B cell (primary cell): ENCODE measurements at regions not wholly inside any gene's neighbourhood (a gene's known extent, or its start where the extent isn't known, plus 50 kb on each side); places are given as distances from the start of the nearest gene placed in this dataset.

Experiments used
- ATAC-seq: fragments of 200-7000 bp; cut with Tn5 transposase; one replicate; pipeline ENCODE4 v1.10.0; 2021; ENCODE audit warnings: low read depth, mild to moderate bottlenecking, moderate number of reproducible peaks, moderate library complexity
- CTCF ChIA-PET: fragments of 350-600 bp; sonication (Branson Sonifier 250); formaldehyde crosslinking; loops from one replicate; lab custom pipeline; 2021; ENCODE audit warnings: antibody characterized with exemption, inconsistent platforms; lab: Charles Lee
- POLR2A ChIA-PET: fragments of 350-600 bp; sonication (Branson Sonifier 250); formaldehyde crosslinking; loops from one replicate; lab custom pipeline; 2021; ENCODE audit warnings: antibody characterized with exemption; lab: Charles Lee
- DNase-seq: peaks from one replicate; pipeline ENCODE4 v3.0.0; 2013
- H2AFZ ChIP-seq: 2 replicates; pipeline ENCODE4 v1.6.1; 2012; ENCODE audit warnings: mild to moderate bottlenecking, low read depth, low read length; ENCODE audit not compliant: insufficient read depth, poor library complexity, severe bottlenecking
- H3K27ac ChIP-seq, 2 donors: 1 replicate in 1 of 2; 2 replicates in 1 of 2; pipeline ENCODE4 v1.5.1; 2012 to 2013; ENCODE audit warnings: low read length in 2 of 2, mild to moderate bottlenecking in 2 of 2, moderate library complexity in 1 of 2
- H3K27me3 ChIP-seq, 4 experiments: fragments of 200-600 bp in 1 of 4; sonication (generic) in 1 of 4; replicated peaks in 1 of 4; 1 replicate in 2 of 4; 2 replicates in 2 of 4; pipeline versions ENCODE4 v1.6.1 to v1.7.0; 2013 to 2016; ENCODE audit warnings: low read length in 3 of 4, mild to moderate bottlenecking in 2 of 4, mixed read lengths in 1 of 4, moderate library complexity in 1 of 4; ENCODE audit not compliant: insufficient read depth in 4 of 4, control insufficient read depth in 3 of 4; ENCODE audit errors: control extremely low read depth in 1 of 4
- H3K36me3 ChIP-seq, 2 experiments: replicated peaks in 1 of 2; 1 replicate in 1 of 2; 2 replicates in 1 of 2; pipeline versions ENCODE4 v1.6.1 to v1.7.1; 2013; ENCODE audit warnings: low read length in 1 of 2; ENCODE audit not compliant: insufficient read depth in 2 of 2, control insufficient read depth in 1 of 2; ENCODE audit errors: control extremely low read depth in 1 of 2, extremely low read depth in 1 of 2
- H3K4me1 ChIP-seq, 2 donors: fragments of 200-600 bp in 1 of 2; sonication (generic) in 1 of 2; 1 replicate in 1 of 2; 2 replicates in 1 of 2; pipeline versions ENCODE4 v1.5.1 to v1.6.1; 2013 to 2017; ENCODE audit warnings: low read length in 2 of 2; ENCODE audit not compliant: control insufficient read depth in 2 of 2, insufficient read depth in 2 of 2
- H3K4me2 ChIP-seq: replicated peaks from 2 replicates; pipeline ENCODE3; 2012; ENCODE audit warnings: mild to moderate bottlenecking, low read depth, low read length; ENCODE audit not compliant: poor library complexity, severe bottlenecking
- H3K4me3 ChIP-seq, 5 experiments: fragments of 200-600 bp in 1 of 5; sonication (generic) in 1 of 5; 1 replicate in 3 of 5; 2 replicates in 2 of 5; pipeline versions ENCODE4 v1.5.1 to v1.7.0; 2011 to 2016; ENCODE audit warnings: low read length in 4 of 5, mild to moderate bottlenecking in 4 of 5, low read depth in 2 of 5, control low read depth in 1 of 5, moderate library complexity in 1 of 5; ENCODE audit not compliant: insufficient read depth in 1 of 5; ENCODE audit errors: control extremely low read depth in 1 of 5, extremely low read depth in 1 of 5
- H3K79me2 ChIP-seq: fragments of 200-600 bp; sonication (generic); one replicate; pipeline ENCODE4 v1.6.0; 2016; ENCODE audit warnings: low read length; ENCODE audit not compliant: control insufficient read depth, insufficient read depth
- H3K9ac ChIP-seq: fragments of 200-600 bp; sonication (generic); 2 replicates; pipeline ENCODE4 v1.6.1; 2017; ENCODE audit warnings: mild to moderate bottlenecking, low read length, moderate library complexity
- H3K9me3 ChIP-seq, 3 donors: one replicate each; pipeline versions ENCODE4 v1.6.1 to v1.7.1; 2013; ENCODE audit warnings: low read length in 2 of 3; ENCODE audit not compliant: control insufficient read depth in 2 of 3, insufficient read depth in 1 of 3; ENCODE audit errors: control extremely low read depth in 1 of 3
- H4K20me1 ChIP-seq: 2 replicates; pipeline ENCODE4 v1.6.0; 2012; ENCODE audit warnings: mild to moderate bottlenecking, low read length; ENCODE audit not compliant: insufficient read depth, control insufficient read depth, poor library complexity, severe bottlenecking
- H3K27ac Mint-ChIP-seq: one replicate; pipeline ENCODE4 v1.8.0; 2021; ENCODE audit warnings: mixed read lengths
- H3K27me3 Mint-ChIP-seq: one replicate; pipeline ENCODE4 v1.8.0; 2021; ENCODE audit warnings: mixed read lengths
- H3K4me1 Mint-ChIP-seq: one replicate; pipeline ENCODE4 v1.8.0; 2021; ENCODE audit warnings: mixed read lengths
- H3K4me3 Mint-ChIP-seq: one replicate; pipeline ENCODE4 v1.8.0; 2021; ENCODE audit warnings: mixed read lengths
- H3K9me3 Mint-ChIP-seq: one replicate; pipeline ENCODE4 v1.8.0; 2022; ENCODE audit warnings: mixed read lengths; ENCODE audit not compliant: insufficient read depth
- EZH2 ChIP-seq: IDR thresholded peaks from 2 replicates; pipeline ENCODE4 v1.6.1; 2012; ENCODE audit warnings: borderline replicate concordance, low read depth, mild to moderate bottlenecking, moderate library complexity, low read length; ENCODE audit not compliant: insufficient read depth, poor library complexity, severe bottlenecking
- WGBS: methylation state at CpG from one replicate; pipeline ENCODE4 v1.1.5; 2013; ENCODE audit warnings: missing lambda C conversion rate; ENCODE audit not compliant: insufficient coverage; 5-methylcytosine and 5-hydroxymethylcytosine counted together
- intact Hi-C: fragments of 100-400 bp; cut with micrococcal nuclease; formaldehyde crosslinking; loops from one replicate; pipeline ENCODE4 v1.10.0; 2022
- TF ChIP-seq, protein P1 (sequence below): fragments of 200-600 bp; IDR thresholded peaks from one replicate; pipeline ENCODE4 v1.8.0; 2022; ENCODE audit warnings: antibody characterized with exemption, mild to moderate bottlenecking

DNA sequence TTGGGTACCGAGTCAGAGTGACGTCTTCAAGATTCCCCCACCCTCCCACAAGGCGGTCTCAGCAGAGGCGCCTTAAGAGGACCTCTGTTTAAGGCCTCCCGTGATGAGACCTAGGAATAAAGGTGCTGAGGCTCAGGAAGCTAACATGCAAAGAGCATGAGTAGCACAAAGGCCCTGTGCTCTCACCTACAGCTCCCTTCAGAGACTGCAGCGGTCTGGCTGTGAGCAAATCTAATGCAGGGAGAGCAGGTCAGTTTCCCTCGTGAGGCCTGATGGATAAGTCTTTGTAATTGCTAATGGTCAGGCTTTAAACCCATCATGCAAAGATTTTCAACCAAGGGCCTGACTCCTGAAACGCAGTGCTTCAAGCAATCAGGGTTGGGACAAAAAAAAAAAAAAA lies 909.3 kb upstream of the GHITM start:
- ChIA-PET CTCF (no interaction called here), POLR2A (no interaction called here)
- H3K4me3 Mint-ChIP-seq: no peak overlapping the region
- Histone ChIP-seq H3K9ac (no peak overlapping the region), H3K27ac (no peak overlapping the region), H3K9me3 (no peaks in the 10 kb centered on the region), H2AFZ (no peak overlapping the region), H3K4me2 (no peak overlapping the region), H4K20me1 (no peaks in the 10 kb centered on the region), H3K79me2 (no peaks in the 10 kb centered on the region), H3K4me3 (no peak overlapping the region), H3K27me3 (no peaks in the 10 kb centered on the region), H3K4me1 (no peaks in the 10 kb centered on the region), H3K36me3 (no peaks in the 10 kb centered on the region)
- no peaks in the 10 kb centered on the region for H3K9me3 Mint-ChIP-seq
- intact Hi-C loops: no loop called here
- 63% methylated on average over 2 of the region's 8 CpGs for WGBS
- H3K27ac Mint-ChIP-seq: no peak overlapping the region
- ATAC-seq (no peak), DNase-seq (no peak)
- no peaks in the 10 kb centered on the region for H3K4me1 Mint-ChIP-seq
- TF ChIP-seq, protein P1, sequence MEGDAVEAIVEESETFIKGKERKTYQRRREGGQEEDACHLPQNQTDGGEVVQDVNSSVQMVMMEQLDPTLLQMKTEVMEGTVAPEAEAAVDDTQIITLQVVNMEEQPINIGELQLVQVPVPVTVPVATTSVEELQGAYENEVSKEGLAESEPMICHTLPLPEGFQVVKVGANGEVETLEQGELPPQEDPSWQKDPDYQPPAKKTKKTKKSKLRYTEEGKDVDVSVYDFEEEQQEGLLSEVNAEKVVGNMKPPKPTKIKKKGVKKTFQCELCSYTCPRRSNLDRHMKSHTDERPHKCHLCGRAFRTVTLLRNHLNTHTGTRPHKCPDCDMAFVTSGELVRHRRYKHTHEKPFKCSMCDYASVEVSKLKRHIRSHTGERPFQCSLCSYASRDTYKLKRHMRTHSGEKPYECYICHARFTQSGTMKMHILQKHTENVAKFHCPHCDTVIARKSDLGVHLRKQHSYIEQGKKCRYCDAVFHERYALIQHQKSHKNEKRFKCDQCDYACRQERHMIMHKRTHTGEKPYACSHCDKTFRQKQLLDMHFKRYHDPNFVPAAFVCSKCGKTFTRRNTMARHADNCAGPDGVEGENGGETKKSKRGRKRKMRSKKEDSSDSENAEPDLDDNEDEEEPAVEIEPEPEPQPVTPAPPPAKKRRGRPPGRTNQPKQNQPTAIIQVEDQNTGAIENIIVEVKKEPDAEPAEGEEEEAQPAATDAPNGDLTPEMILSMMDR: no peak
- TF ChIP-seq EZH2: no peak
- no peaks in the 10 kb centered on the region for H3K27me3 Mint-ChIP-seq

DNA sequence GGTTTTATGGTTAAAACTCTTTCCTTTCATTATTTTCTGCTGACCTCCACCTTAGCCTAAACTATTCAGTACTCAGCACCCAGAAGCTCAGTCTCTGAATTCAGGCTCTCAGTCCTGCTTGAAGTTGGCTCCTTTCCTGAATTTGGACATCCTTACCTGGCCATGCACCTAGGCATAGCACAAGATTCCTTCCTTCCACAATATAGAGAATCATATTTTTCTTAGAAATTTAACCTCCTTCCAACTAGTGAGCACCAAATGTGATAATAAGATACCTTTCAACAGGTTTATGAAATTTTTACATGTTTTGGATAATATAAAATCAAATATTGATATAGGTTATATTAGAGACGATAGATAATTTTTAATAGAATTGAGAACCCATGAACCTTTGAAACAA lies 905.6 kb upstream of the GHITM start:
- TF ChIP-seq EZH2: no peak
- TF ChIP-seq, protein P1: no peak
- H3K9ac ChIP-seq: no peak overlapping the region
- H3K27me3 ChIP-seq: no peaks in the 10 kb centered on the region
- H3K4me3 Mint-ChIP-seq: no peak overlapping the region
- H3K4me1 ChIP-seq: no peaks in the 10 kb centered on the region
- ATAC-seq: no peak
- CTCF ChIA-PET: no interaction called here
- H3K9me3 Mint-ChIP-seq: no peaks in the 10 kb centered on the region
- H3K4me1 Mint-ChIP-seq: no peaks in the 10 kb centered on the region
- no peak overlapping the region for H2AFZ ChIP-seq
- H3K27me3 Mint-ChIP-seq: no peaks in the 10 kb centered on the region
- no peaks in the 10 kb centered on the region for H4K20me1 ChIP-seq
- H3K4me3 ChIP-seq: no peak overlapping the region
- no peak for DNase-seq
- H3K27ac ChIP-seq: no peak overlapping the region
- H3K27ac Mint-ChIP-seq: no peak overlapping the region
- H3K4me2 ChIP-seq: no peak overlapping the region
- WGBS: no CpG with 5 or more reads among the region's 1 CpG
- H3K9me3 ChIP-seq: no peaks in the 10 kb centered on the region
- H3K79me2 ChIP-seq: no peaks in the 10 kb centered on the region
- no peaks in the 10 kb centered on the region for H3K36me3 ChIP-seq
- intact Hi-C loops: no loop called here
- POLR2A ChIA-PET: no interaction called here
